GM21381 (cell line): ENCODE measurements at regions not wholly inside any gene's neighbourhood (a gene's known extent, or its start where the extent isn't known, plus 50 kb on each side); places are given as distances from the start of the nearest gene placed in this dataset.
"Not testable (repeated sequence)": the region's sequence is repeated elsewhere in the genome, so short reads cannot be mapped to it uniquely, and the experiment has no call there.

ENCODE experiments used
- ATAC-seq: cut with Tn5 transposase; IDR thresholded peaks from one replicate; pipeline ENCODE4 v1.9.1; 2021; ENCODE audit warnings: mild to moderate bottlenecking, moderate library complexity; ENCODE audit not compliant: unreplicated experiment

GRCh38 chr7:113402482-113402881 lies 284.1 kb upstream of the SMIM30 start:
- no peak for ATAC-seq

DNA sequence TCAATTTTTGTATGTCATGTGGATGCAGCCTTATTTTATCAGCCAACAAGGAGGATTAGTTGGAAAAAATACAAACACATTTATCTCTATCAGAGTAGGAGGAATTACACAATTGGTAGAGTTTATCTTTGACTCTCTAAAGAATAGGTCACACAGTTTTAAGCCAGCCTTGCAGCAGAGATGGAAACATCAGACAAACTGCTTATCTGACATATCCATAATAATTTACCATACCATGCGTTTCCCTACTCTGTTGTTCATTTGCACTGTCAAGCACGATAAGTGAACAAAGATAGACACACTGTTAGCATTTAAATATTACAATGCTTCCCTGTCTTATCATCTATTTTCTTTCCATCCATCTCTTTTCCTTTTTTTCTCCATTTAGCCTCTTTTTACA lies 283.7 kb upstream of the SMIM30 start:
- no peak for ATAC-seq

DNA sequence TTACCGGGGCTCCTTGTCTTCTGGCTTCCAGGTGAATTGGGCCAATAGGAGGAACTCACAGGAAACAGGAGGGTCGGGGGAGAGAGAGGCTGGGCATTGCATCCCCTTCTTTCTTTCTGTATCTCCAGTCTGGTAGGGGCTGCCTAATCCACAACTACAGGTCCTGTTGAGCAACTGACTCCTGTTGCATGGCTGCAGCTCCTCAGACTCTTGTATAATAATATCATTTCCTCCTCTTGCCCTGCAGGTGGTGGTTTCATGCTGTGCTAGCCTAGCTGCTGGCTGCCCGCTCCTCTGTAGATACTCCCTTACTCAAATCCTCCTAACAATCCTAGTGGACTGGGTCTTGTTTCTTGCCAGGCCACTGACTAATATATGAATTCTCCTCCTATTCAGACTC lies 276.5 kb upstream of the SMIM30 start:
- no peak for ATAC-seq

DNA sequence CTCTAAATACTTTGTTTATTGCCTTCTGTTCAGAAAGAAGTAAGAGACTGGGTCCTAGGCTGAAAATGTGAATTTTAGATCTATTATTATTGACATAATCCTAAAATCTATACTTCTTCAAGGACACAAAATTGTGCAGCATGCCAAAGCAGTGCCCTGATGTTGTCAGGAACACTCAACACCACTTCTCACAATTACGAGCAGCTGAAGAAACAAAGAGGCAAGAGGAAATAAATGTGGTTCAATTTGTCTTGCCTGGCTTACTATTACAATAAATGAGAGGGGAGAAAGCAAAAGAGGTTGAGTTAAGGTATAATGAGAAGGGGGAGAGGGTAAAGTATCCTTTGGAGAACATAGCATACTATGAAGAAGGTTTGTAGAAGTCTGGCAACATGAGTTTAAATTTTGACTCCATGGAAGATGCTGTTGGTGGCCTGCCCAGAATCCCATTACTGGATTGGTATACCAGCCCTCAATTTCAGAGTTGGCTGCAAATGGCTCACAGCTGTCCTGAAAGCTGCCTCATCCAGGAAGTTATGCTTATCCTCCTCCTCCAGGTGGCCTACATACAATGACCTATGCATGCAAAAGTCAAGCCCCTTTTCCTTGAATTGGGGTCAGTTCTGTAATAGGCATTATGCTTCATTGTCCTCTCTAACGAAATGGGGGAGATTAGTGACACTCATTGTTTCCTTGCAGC lies 274.6 kb upstream of the SMIM30 start:
- no peak for ATAC-seq

GRCh38 chr7:113392421-113392820 lies 274.1 kb upstream of the SMIM30 start:
- ATAC-seq, result no peak

DNA sequence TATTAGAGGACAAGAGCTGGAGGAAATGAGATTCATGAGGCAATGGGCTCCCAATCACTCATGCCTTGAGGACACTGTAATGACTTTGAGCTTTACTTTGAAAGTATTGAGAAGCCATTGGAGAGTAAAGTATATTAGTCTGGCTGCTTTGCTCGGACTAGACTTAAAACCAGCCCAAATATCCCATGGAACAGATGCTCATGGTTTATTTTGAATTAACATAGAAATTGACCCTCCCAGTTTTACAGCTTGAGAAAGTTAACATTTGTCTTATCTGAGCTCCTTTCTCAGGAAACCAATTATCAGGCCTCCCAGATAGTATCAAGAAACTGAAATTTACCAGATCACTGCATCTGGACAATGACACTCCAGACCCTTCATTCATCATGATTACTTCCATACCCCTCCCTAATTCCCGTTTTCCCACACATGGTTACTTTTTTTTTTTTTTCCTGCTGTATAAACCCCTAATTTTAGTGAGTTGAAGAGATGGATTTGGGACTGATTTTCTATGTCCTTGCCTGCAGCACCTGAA lies 270.8 kb upstream of the SMIM30 start:
- ATAC-seq, result no peak

GRCh38 chr7:113383638-113384037 lies 265.3 kb upstream of the SMIM30 start:
- ATAC-seq, result no peak

DNA sequence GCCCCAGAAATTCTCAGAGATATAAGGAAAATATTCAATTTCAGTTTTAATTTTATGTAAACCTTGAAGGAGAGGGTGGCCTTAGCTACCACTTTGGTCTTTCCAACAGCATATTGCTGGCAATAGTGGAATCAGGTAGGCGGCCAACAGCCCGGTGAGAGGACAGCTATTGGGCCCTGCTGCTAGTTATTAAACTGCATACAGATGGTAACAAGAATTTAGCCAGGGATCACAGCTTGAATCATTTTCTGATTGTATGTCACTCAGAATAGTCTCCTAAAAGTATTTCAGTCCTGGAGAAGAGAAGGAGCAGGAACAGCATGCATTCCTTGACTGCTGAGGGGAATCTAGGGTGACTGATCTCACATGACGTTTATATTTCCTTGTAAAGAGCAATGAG lies 261.4 kb upstream of the SMIM30 start:
- no peak for ATAC-seq

- ATAC-seq, result no peak
Measured at GRCh38 chr7:113374955-113375354, 256.6 kb upstream of the SMIM30 start.

- ATAC-seq, result no peak
Measured at GRCh38 chr7:113373863-113374262, 255.5 kb upstream of the SMIM30 start.

- no peak for ATAC-seq
Measured at GRCh38 chr7:113371416-113372043, 253.2 kb upstream of the SMIM30 start.

DNA sequence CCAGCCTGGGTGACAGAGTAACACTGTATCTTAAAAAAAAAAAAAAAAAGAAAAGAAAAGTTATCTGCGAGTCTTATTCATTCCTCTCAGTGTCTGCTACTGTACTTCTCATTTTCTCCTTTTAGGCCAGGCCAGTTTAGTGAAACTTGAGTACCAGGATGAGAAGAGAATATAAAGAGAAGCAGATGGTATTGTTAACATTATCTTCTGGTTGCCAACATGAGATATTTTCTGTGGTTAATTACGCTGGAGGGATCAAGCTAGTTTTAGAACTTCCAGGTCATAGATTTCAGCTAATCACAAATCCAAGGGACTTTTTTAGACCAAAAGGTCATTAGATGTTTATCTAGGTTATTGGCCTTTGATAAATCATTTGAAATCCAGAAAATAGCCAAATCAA lies 252.6 kb upstream of the SMIM30 start:
- no peak for ATAC-seq

- ATAC-seq, result no peak
Measured at GRCh38 chr7:113368256-113368655, 249.9 kb upstream of the SMIM30 start.

- ATAC-seq, result no peak
Measured at GRCh38 chr7:113367041-113367586, 248.8 kb upstream of the SMIM30 start.

DNA sequence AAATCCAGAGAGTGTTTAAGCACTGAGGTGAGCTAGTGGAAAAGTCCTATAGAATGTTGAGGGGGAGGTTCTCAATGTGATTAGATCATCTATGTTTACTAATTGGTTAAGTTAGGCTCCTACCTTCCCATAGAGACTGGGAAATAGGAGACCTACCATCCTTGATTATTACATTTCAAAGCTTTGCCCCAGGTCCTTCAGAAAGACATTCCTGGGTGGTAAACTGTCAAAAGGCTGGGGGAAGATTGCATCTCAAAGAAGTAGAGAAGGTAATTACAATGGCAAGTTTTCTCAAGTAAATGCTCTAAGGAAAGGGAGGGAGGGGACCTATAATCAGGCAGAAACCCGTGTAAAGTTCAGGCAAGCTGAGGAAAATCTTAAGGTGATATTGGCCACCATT lies 247.8 kb upstream of the SMIM30 start:
- no peak for ATAC-seq

DNA sequence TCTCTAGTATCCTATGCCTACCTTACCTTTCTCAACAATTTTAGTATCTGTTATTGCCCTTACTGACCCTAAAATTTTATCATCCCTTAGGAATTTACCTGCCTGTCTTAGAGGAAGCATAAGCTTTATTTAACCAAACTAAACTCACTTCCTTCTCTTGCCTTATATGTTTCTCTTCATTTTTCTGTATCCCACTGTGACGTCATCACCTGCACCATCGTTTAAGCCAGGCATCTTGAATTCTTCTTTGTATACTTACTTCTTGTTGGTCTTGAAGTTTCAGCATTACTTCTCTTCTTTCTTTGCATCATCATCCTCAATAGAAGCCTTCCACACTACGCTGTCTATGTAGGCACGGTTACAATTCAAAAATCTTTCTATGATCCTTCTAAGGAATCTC lies 231.0 kb upstream of the SMIM30 start:
- no peak for ATAC-seq

DNA sequence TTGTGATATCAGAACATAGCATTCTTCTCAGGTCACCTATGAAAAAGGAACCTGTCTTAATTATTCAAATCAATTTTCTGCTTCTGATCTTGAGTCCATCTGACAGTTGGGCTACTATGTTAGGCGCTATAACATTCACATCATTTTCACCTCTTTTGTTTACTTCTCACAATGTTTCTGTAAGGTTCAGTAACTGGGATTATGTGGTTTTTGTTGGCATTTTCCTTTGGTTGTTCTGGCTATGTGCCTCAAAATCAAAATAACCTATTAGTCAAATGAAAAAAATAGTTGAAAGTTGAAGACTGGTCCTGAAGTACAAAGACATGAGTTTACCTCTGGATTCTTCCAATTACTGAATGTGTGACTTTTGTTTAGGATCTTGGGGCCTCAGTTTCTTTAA lies 221.3 kb upstream of the SMIM30 start:
- no peak for ATAC-seq

- ATAC-seq, result no peak
Measured at GRCh38 chr7:113338071-113338696, 219.8 kb upstream of the SMIM30 start.

DNA sequence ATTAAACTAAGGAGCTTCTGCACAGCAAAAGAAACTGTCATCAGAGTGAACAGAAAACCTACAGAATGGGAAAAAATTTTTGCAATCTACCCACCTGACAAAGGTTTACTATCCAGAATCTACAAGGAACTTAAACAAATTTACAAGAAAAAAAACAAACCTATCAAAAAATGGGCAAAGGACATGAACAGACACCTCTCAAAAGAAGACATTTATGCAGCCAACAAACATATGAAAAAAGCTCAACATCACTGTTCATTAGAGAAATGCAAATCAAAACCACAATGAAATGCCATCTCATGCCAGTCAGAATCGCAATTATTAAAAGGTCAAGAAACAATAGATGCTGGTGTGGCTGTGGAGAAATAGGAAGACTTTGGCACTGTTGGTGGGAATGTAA lies 218.5 kb upstream of the SMIM30 start:
- not testable (repeated sequence) for ATAC-seq

- ATAC-seq, result no peak
Measured at GRCh38 chr7:113331155-113331898, 213.0 kb upstream of the SMIM30 start.

DNA sequence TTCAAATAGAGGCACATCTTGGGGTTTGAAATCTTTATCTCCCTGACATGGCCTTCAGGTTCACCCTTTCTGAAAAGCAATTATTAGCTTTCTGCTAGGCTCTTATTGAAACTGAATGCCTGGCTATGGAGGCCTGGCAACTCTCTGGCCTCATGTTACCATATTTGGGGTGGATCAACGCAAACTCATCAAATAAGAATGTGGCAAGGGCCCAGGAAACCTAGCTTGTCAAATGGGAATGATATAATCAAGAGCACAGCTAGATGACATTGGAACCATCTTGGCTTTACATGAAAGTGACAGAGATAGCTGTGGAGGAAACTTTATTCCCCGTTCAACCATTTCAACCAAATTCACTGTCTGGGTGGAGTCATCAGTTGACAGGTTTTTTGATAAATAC lies 202.8 kb upstream of the SMIM30 start:
- no peak for ATAC-seq
